Psoas muscle (tissue), 7 donors: ENCODE measurements at regions not wholly inside any gene's neighbourhood (a gene's known extent, or its start where the extent isn't known, plus 50 kb on each side); places are given as distances from the start of the nearest gene placed in this dataset.

ENCODE experiments used
- ATAC-seq, 4 donors: fragments of 200-7000 bp; cut with Tn5 transposase; one replicate each; pipeline ENCODE4 v1.9.1; 2020; ENCODE audit warnings: moderate library complexity in 3 of 4, mild to moderate bottlenecking in 2 of 4
- DNase-seq, 2 donors: peaks; one replicate each; pipeline ENCODE4 v3.0.0-alpha.2; 2020
- H3K27ac ChIP-seq: fragments of 200-600 bp; one replicate; pipeline ENCODE4 v1.8.0; 2022
- H3K27me3 ChIP-seq, 3 donors: fragments of 200-600 bp in 1 of 3; one replicate each; pipeline versions ENCODE4 v1.6.1 to v1.8.0; 2013 to 2022; ENCODE audit warnings: low read length in 2 of 3, mild to moderate bottlenecking in 2 of 3, moderate library complexity in 1 of 3; ENCODE audit not compliant: insufficient read depth in 3 of 3
- H3K36me3 ChIP-seq, 2 donors: fragments of 200-600 bp in 1 of 2; one replicate each; pipeline versions ENCODE4 v1.6.1 to v1.8.0; 2013 to 2022; ENCODE audit warnings: low read depth in 1 of 2, mild to moderate bottlenecking in 1 of 2, moderate library complexity in 1 of 2; ENCODE audit not compliant: insufficient read depth in 1 of 2
- H3K4me1 ChIP-seq: fragments of 200-600 bp; one replicate; pipeline ENCODE4 v1.8.0; 2022
- H3K4me3 ChIP-seq: fragments of 200-600 bp; one replicate; pipeline ENCODE4 v1.8.0; 2022; ENCODE audit warnings: mild to moderate bottlenecking
- H3K9me3 ChIP-seq: fragments of 200-600 bp; one replicate; pipeline ENCODE4 v1.8.0; 2022
- CTCF ChIP-seq: fragments of 200-600 bp; IDR thresholded peaks from one replicate; pipeline ENCODE4 v1.8.0; 2022; ENCODE audit warnings: antibody characterized with exemption
- WGBS, 3 donors: extraction: QIAGEN DNeasy Blood & Tissue Kit; methylation state at CpG; one replicate each; pipeline versions ENCODE4 v1.1.6 to v1.1.7; 2013; 5-methylcytosine and 5-hydroxymethylcytosine counted together
- intact Hi-C, 2 donors: fragments of 100-400 bp; cut with DNase I; formaldehyde crosslinking; loops; one replicate each; pipeline versions ENCODE4 v1.11.0 to v1.14.2; 2022
- donor health status: healthy with polysubstance abuse.
- donor health status: DM: no; HTN: no; CAD: no; lungs with moderate emphysema.
- donor health status: Bipolar disorder and iron deficiency.
- donor health status: healthy.
- donor health status: DM: yes; HTN: yes; CAD: no.
- donor health status: DM: no; HTN: no; CAD: no.
- donor health status: DM: yes; HTN: yes; CAD: no.

GRCh38 chr2:190781604-190782198 lies 98.9 kb upstream of the GLS start:
- TF ChIP-seq CTCF: peak; percentile 65
- WGBS, 3 donors: 37 to 40% (median 38%) methylated on average over 4 of the region's 4 CpGs
- Histone ChIP-seq H3K9me3 (no peaks in the 10 kb centered on the region), H3K4me3 (no peak overlapping the region), H3K4me1 (no peaks in the 10 kb centered on the region), H3K27me3 (peaks cover 0 to 2% (median 0%) of the 10 kb centered on the region in 3 donors), H3K27ac (no peak overlapping the region), H3K36me3 (no peaks in the 10 kb centered on the region)
- intact Hi-C loops: loop anchor here in 1 of 2 donors (10.0 kb wide), 1 partner anchor 243 kb away; no protein-coding TSS in a partner anchor
- ATAC-seq: peak in 2 of 4 donors; percentile 62 to 74
- no peak for DNase-seq

- ATAC-seq (no peak), DNase-seq (no peak)
- Histone ChIP-seq H3K27ac (no peak overlapping the region), H3K4me1 (no peaks in the 10 kb centered on the region), H3K9me3 (no peaks in the 10 kb centered on the region), H3K36me3 (no peaks in the 10 kb centered on the region), H3K4me3 (no peak overlapping the region), H3K27me3 (peaks cover 0 to 2% (median 0%) of the 10 kb centered on the region in 3 donors)
- intact Hi-C loops: loop anchor here in 1 of 2 donors (10.0 kb wide), 1 partner anchor 243 kb away; no protein-coding TSS in a partner anchor
- 92 to 96% (median 95%) methylated on average over 2 of the region's 2 CpGs for WGBS, 3 donors
- no peak for TF ChIP-seq CTCF
Measured at GRCh38 chr2:190782264-190782663, 98.4 kb upstream of the GLS start.

- H3K9me3 ChIP-seq: no peaks in the 10 kb centered on the region
Measured at GRCh38 chr2:190783513-190784263, 96.9 kb upstream of the GLS start.

GRCh38 chr2:190785334-190785733 lies 95.3 kb upstream of the GLS start:
- DNase-seq (no peak), ATAC-seq (no peak)
- Histone ChIP-seq H3K27ac (no peak overlapping the region), H3K4me3 (no peak overlapping the region), H3K27me3 (no peaks in the 10 kb centered on the region), H3K4me1 (no peaks in the 10 kb centered on the region), H3K9me3 (no peaks in the 10 kb centered on the region), H3K36me3 (no peaks in the 10 kb centered on the region)
- intact Hi-C loops: loop anchor here (2.0 to 10.0 kb wide), 2 partner anchors 239 to 245 kb away; no protein-coding TSS in a partner anchor
- no peak for TF ChIP-seq CTCF
- 95 to 98% (median 96%) methylated on average over 2 of the region's 2 CpGs for WGBS, 3 donors

More at GRCh38 chr2:190783513-190784263, 96.9 kb upstream of the GLS start:
- H3K4me3 ChIP-seq: no peak overlapping the region
- peaks cover 0 to 2% (median 0%) of the 10 kb centered on the region in 3 donors for H3K27me3 ChIP-seq
- ATAC-seq: no peak
- H3K36me3 ChIP-seq: no peaks in the 10 kb centered on the region
- no peak overlapping the region for H3K27ac ChIP-seq
- DNase-seq: no peak
- TF ChIP-seq CTCF: no peak
- 92 to 99% (median 97%) methylated on average over 1 of the region's 1 CpG for WGBS, 3 donors
- intact Hi-C loops: loop anchor here (2.0 to 10.0 kb wide), 2 partner anchors 241 to 247 kb away; no protein-coding TSS in a partner anchor
- no peaks in the 10 kb centered on the region for H3K4me1 ChIP-seq
